Fibroblast of skin of left quadriceps (primary cell): ENCODE measurements at regions not wholly inside any gene's neighbourhood (a gene's known extent, or its start where the extent isn't known, plus 50 kb on each side); places are given as distances from the start of the nearest gene placed in this dataset.
A peak's percentile ranks its signal among the peaks of the same experiment; 100 is the strongest.
"Not testable (repeated sequence)": the region's sequence is repeated elsewhere in the genome, so short reads cannot be mapped to it uniquely, and the experiment has no call there.

Experiments
- DNase-seq, 2 experiments: peaks; one replicate each; pipeline ENCODE4 v3.0.0-alpha.2; 2013; ENCODE audit warnings: low read depth in 2 of 2

GRCh38 chr1:71345491-71345890, 264.7 kb upstream of the ZRANB2 start:
- DNase-seq = no peak

- no peak for DNase-seq
These were observed 263.0 kb upstream of the ZRANB2 start for GRCh38 chr1:71343686-71344416.

- no peak for DNase-seq
These were observed 258.4 kb upstream of the ZRANB2 start for GRCh38 chr1:71339238-71339637.

GRCh38 chr1:71330991-71331390, 250.2 kb upstream of the ZRANB2 start:
- no peak for DNase-seq

GRCh38 chr1:71324671-71325267, 243.9 kb upstream of the ZRANB2 start:
- no peak for DNase-seq

GRCh38 chr1:71312545-71312944, 231.7 kb upstream of the ZRANB2 start:
- DNase-seq = no peak

GRCh38 chr1:71311376-71311775, 230.5 kb upstream of the ZRANB2 start:
- no peak for DNase-seq

- DNase-seq = peak; percentile 86 to 87
These were observed 226.6 kb upstream of the ZRANB2 start for GRCh38 chr1:71307451-71307850.

- DNase-seq = no peak
These were observed 223.3 kb upstream of the ZRANB2 start for GRCh38 chr1:71304125-71304524.

GRCh38 chr1:71303617-71304041, 222.8 kb upstream of the ZRANB2 start:
- no peak for DNase-seq

GRCh38 chr1:71298633-71299032, 217.8 kb upstream of the ZRANB2 start:
- DNase-seq = no peak

- DNase-seq = no peak
These were observed 215.8 kb upstream of the ZRANB2 start for GRCh38 chr1:71296551-71297134.

GRCh38 chr1:71295350-71295749, 214.5 kb upstream of the ZRANB2 start:
- no peak for DNase-seq

- no peak for DNase-seq
These were observed 213.3 kb upstream of the ZRANB2 start for GRCh38 chr1:71294178-71294577.

- no peak for DNase-seq
These were observed 211.4 kb upstream of the ZRANB2 start for GRCh38 chr1:71292203-71292602.

- not testable (repeated sequence) for DNase-seq
These were observed 209.8 kb upstream of the ZRANB2 start for GRCh38 chr1:71290506-71291237.

GRCh38 chr1:71285529-71285928, 204.7 kb upstream of the ZRANB2 start:
- no peak for DNase-seq

GRCh38 chr1:71276466-71276865, 195.6 kb upstream of the ZRANB2 start:
- no peak for DNase-seq

- DNase-seq = peak; percentile 74 to 75
These were observed 192.5 kb upstream of the ZRANB2 start for GRCh38 chr1:71273334-71273733.

GRCh38 chr1:71270394-71270915, 189.6 kb upstream of the ZRANB2 start:
- DNase-seq = no peak

- no peak for DNase-seq
These were observed 189.0 kb upstream of the ZRANB2 start for GRCh38 chr1:71269818-71270217.

GRCh38 chr1:71269179-71269578, 188.3 kb upstream of the ZRANB2 start:
- no peak for DNase-seq
